ENCODE measurements at regions not wholly inside any gene's neighbourhood (a gene's known extent, or its start where the extent isn't known, plus 50 kb on each side); places are given as distances from the start of the nearest gene placed in this dataset.

- TF ChIP-seq CTCF (IDR thresholded peaks at IDR 0.05) = no peak
- no peak overlapping the region for H3K4me3 ChIP-seq
- DNase-seq (ENCODE audit: low spot score) = peak; percentile 53
- H3K27ac ChIP-seq = no peak overlapping the region
These were observed 123.1 kb downstream of the BRD1 start for GRCh38 chr22:49704345-49705215.

GRCh38 chr22:49703990-49704344 lies 123.7 kb downstream of the BRD1 start:
- peak; percentile 41 for DNase-seq (ENCODE audit: low spot score)
- H3K4me3 ChIP-seq = no peak overlapping the region
- no peak for TF ChIP-seq CTCF (IDR thresholded peaks at IDR 0.05)
- no peak overlapping the region for H3K27ac ChIP-seq

DNA sequence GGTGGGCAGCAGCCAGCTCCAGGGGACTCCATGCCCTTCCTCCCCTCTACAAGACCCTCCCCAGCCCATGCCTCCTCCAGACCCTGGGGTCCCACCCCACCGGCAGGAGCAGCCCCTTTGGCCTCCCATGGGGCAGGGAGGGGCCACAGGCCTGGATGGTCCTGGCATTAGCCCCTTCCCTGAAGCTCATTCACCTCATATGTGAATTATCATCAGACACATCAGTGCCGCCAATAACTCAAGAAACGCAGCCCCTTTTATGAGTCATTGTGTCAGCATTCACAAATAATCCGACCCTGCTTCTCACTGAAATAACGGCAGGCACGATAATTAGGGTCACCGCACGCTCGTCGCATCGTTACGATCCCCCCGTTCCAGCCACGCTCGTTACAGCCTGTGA lies 124.2 kb downstream of the BRD1 start:
- no peak for TF ChIP-seq CTCF (IDR thresholded peaks at IDR 0.05)
- H3K4me3 ChIP-seq = no peak overlapping the region
- no peak for DNase-seq (ENCODE audit: low spot score)
- H3K27ac ChIP-seq = no peak overlapping the region

GRCh38 chr22:49702068-49702397 lies 125.6 kb downstream of the BRD1 start:
- H3K4me3 ChIP-seq = no peak overlapping the region
- no peak for TF ChIP-seq CTCF (IDR thresholded peaks at IDR 0.05)
- no peak for DNase-seq (ENCODE audit: low spot score)
- H3K27ac ChIP-seq = no peak overlapping the region

DNA sequence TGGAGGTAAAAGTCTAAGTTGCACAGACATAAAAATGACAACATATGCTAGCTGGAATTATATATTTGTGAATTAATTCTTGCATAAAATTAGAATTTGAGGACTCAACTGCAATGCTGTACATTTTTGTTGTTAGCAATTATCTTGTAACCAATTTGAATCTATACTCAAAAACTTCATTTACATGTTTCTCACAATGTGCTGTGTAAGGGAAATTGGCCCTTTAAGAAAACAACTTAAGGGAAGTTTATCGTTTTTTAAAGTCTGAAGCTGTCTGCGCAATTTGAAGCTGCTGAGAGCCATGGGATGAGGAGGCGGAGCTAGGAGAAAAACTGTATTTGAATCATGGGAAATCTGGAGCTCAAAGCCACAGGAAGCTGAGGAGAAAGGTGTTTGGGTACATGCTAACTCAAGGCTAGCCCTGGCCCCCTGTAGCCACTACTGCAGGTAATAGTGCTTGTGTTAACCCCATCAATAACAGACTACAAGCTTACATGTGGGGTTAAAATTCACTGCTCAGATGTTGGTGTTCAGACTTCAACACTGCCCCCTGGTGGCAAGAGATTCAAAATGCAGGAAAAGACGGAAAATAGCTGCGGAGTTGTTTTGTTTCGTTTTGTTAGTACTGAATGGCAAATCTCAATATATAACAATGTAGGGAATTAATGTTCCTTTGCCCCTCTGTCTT lies 126.1 kb downstream of the BRD1 start:
- Histone ChIP-seq H3K4me3 (no peak overlapping the region), H3K27ac (no peak overlapping the region)
- no peak for DNase-seq (ENCODE audit: low spot score)
- no peak for TF ChIP-seq CTCF (IDR thresholded peaks at IDR 0.05)

- DNase-seq (ENCODE audit: low spot score) = peak; percentile 59
- Histone ChIP-seq H3K27ac (no peak overlapping the region), H3K4me3 (no peak overlapping the region)
- TF ChIP-seq CTCF (IDR thresholded peaks at IDR 0.05) = no peak
These were observed 127.7 kb downstream of the BRD1 start for GRCh38 chr22:49699928-49700498.
